Liver (tissue), 8 donors: ENCODE measurements at regions not wholly inside any gene's neighbourhood (a gene's known extent, or its start where the extent isn't known, plus 50 kb on each side); places are given as distances from the start of the nearest gene placed in this dataset.

ENCODE experiments used
- DNase-seq: peaks from one replicate; pipeline ENCODE4 v3.0.0-alpha.2; 2017; ENCODE audit warnings: low spot score
- H3K27ac ChIP-seq, 2 donors: one replicate each; pipeline ENCODE4 v1.7.0; 2013; ENCODE audit warnings: inconsistent platforms in 2 of 2, low read length in 2 of 2, control low read depth in 1 of 2, low read depth in 1 of 2, mild to moderate bottlenecking in 1 of 2
- H3K27me3 ChIP-seq, 4 donors: one replicate each; pipeline versions ENCODE4 v1.6.1 to v1.7.0; 2013; ENCODE audit warnings: low read length in 3 of 4, inconsistent platforms in 1 of 4, mild to moderate bottlenecking in 1 of 4, moderate library complexity in 1 of 4; ENCODE audit not compliant: control insufficient read depth in 4 of 4, insufficient read depth in 4 of 4
- H3K36me3 ChIP-seq, 4 donors: one replicate each; pipeline versions ENCODE4 v1.6.1 to v1.7.0; 2013; ENCODE audit warnings: low read length in 3 of 4, mild to moderate bottlenecking in 3 of 4, low read depth in 1 of 4, moderate library complexity in 1 of 4; ENCODE audit not compliant: control insufficient read depth in 4 of 4, insufficient read depth in 3 of 4
- H3K4me1 ChIP-seq, 4 donors: one replicate each; pipeline versions ENCODE4 v1.6.1 to v1.7.0; 2013; ENCODE audit warnings: low read length in 3 of 4, mild to moderate bottlenecking in 3 of 4, moderate library complexity in 1 of 4; ENCODE audit not compliant: control insufficient read depth in 4 of 4, insufficient read depth in 4 of 4
- H3K4me3 ChIP-seq, 3 donors: one replicate each; pipeline versions ENCODE4 v1.6.1 to v1.7.0; 2013; ENCODE audit warnings: low read length in 3 of 3, control low read depth in 1 of 3, low read depth in 1 of 3, mild to moderate bottlenecking in 1 of 3
- H3K9ac ChIP-seq, 2 donors: one replicate each; pipeline ENCODE4 v1.7.0; 2013; ENCODE audit warnings: low read length in 2 of 2, mild to moderate bottlenecking in 2 of 2, moderate library complexity in 2 of 2, control low read depth in 1 of 2, low read depth in 1 of 2
- H3K9me3 ChIP-seq, 4 donors: one replicate each; pipeline versions ENCODE4 v1.6.1 to v1.7.0; 2013; ENCODE audit warnings: low read length in 3 of 4; ENCODE audit not compliant: control insufficient read depth in 4 of 4
- EGR1 ChIP-seq, 2 donors: IDR thresholded peaks; 2 replicates each; pipeline ENCODE4 v1.6.1; 2016 to 2018; ENCODE audit warnings: antibody characterized with exemption in 2 of 2, low read depth in 2 of 2
- FOXA1 ChIP-seq: IDR thresholded peaks from 2 replicates; pipeline ENCODE4 v1.6.1; 2016; ENCODE audit warnings: antibody characterized with exemption
- FOXA2 ChIP-seq: IDR thresholded peaks from 2 replicates; pipeline ENCODE4 v1.6.1; 2016; ENCODE audit warnings: antibody characterized with exemption
- GABPA ChIP-seq, 2 donors: IDR thresholded peaks in 1 of 2; conservative IDR thresholded peaks in 1 of 2; 2 replicates each; pipeline ENCODE4 v1.6.1; 2016; ENCODE audit warnings: antibody characterized with exemption in 2 of 2, mild to moderate bottlenecking in 1 of 2, moderate library complexity in 1 of 2
- HNF4A ChIP-seq, 2 donors: conservative IDR thresholded peaks; 2 replicates each; pipeline ENCODE4 v1.6.1; 2016; ENCODE audit warnings: antibody characterized with exemption in 2 of 2, mild to moderate bottlenecking in 2 of 2
- HNF4G ChIP-seq: IDR thresholded peaks from 2 replicates; pipeline ENCODE4 v1.6.1; 2016; ENCODE audit warnings: antibody characterized with exemption
- JUND ChIP-seq, 2 donors: IDR thresholded peaks; 2 replicates each; pipeline ENCODE4 v1.6.1; 2016; ENCODE audit warnings: antibody characterized with exemption in 2 of 2
- NR2F2 ChIP-seq: IDR thresholded peaks from 2 replicates; pipeline ENCODE4 v1.6.1; 2016; ENCODE audit warnings: antibody characterized with exemption
- RXRA ChIP-seq, 2 donors: IDR thresholded peaks; 2 replicates each; pipeline ENCODE4 v1.6.1; 2017 to 2018; ENCODE audit warnings: antibody characterized with exemption in 2 of 2, mild to moderate bottlenecking in 1 of 2
- SP1 ChIP-seq: IDR thresholded peaks from 2 replicates; pipeline ENCODE4 v1.6.1; 2018; ENCODE audit warnings: antibody characterized with exemption, mild to moderate bottlenecking
- TAF1 ChIP-seq: conservative IDR thresholded peaks from 2 replicates; pipeline ENCODE4 v1.6.1; 2016; ENCODE audit warnings: antibody characterized with exemption, mild to moderate bottlenecking
- YY1 ChIP-seq: IDR thresholded peaks from 2 replicates; pipeline ENCODE4 v1.6.1; 2016; ENCODE audit warnings: antibody characterized with exemption, mild to moderate bottlenecking
- WGBS: extraction: QIAGEN DNeasy Blood & Tissue Kit; methylation state at CpG from one replicate; pipeline ENCODE4 v1.1.7; 2013; 5-methylcytosine and 5-hydroxymethylcytosine counted together
- TF ChIP-seq, protein P1 (sequence below): IDR thresholded peaks from 2 replicates; pipeline ENCODE4 v1.6.1; 2016; ENCODE audit warnings: antibody characterized with exemption
- TF ChIP-seq, protein P2 (sequence below): fragments of 150-350 bp; IDR thresholded peaks from 2 replicates; pipeline ENCODE4 v1.5.1; 2017; ENCODE audit warnings: improper control_type of control experiment, low read depth, low read length; ENCODE audit not compliant: missing input control
- TF ChIP-seq, protein P3 (sequence below): IDR thresholded peaks from 2 replicates; pipeline ENCODE4 v1.6.1; 2016; ENCODE audit warnings: antibody characterized with exemption, mild to moderate bottlenecking
- TF ChIP-seq, protein P4 (sequence below): IDR thresholded peaks from 2 replicates; pipeline ENCODE4 v1.6.1; 2016; ENCODE audit warnings: antibody characterized with exemption
- TF ChIP-seq, protein P5 (sequence below): IDR thresholded peaks from 2 replicates; pipeline ENCODE4 v1.6.1; 2016; ENCODE audit warnings: antibody characterized with exemption
- donor health status: healthy.
- donor health status: healthy.
- donor health status: healthy.
- donor health status: healthy.
- donor health status: healthy.

DNA sequence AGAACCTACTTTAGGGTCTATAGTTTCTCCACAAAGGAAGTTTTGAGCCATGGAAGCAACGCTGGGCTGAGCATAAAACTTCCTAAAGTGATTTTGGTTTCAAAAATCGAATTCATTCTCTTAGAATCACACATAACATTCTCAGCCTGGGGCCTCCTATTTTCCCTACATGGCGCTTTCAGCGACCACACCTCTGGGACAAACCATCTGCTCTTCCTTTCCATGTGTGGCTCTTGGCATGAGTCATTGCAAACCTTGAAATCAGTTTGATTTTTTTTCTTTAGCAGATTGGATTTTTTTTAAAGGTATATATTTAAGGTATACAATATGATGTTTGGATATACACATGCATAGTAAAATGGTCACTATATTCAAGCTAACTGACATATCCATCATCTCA is 72.5 kb upstream of the APCDD1 start:
- WGBS: 44% methylated on average over 4 of the region's 4 CpGs
- no peaks in the 10 kb centered on the region for H3K36me3 ChIP-seq
- TF ChIP-seq FOXA1 (no peak), SP1 (no peak), RXRA (IDR thresholded peaks at IDR 0.05) (no peak), NR2F2 (no peak), FOXA2 (no peak), TAF1 (no peak), HNF4G (no peak), JUND (IDR thresholded peaks at IDR 0.05) (no peak), HNF4A (conservative IDR thresholded peaks at IDR 0.05) (no peak), YY1 (no peak), GABPA (IDR thresholded peaks at IDR 0.05 in 1 of 2, conservative IDR thresholded peaks at IDR 0.05 in 1 of 2) (no peak), EGR1 (IDR thresholded peaks at IDR 0.05; ENCODE audit: low read depth in 2 of 2) (no peak)
- TF ChIP-seq, protein P1, sequence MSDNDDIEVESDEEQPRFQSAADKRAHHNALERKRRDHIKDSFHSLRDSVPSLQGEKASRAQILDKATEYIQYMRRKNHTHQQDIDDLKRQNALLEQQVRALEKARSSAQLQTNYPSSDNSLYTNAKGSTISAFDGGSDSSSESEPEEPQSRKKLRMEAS: no peak
- TF ChIP-seq, protein P2, sequence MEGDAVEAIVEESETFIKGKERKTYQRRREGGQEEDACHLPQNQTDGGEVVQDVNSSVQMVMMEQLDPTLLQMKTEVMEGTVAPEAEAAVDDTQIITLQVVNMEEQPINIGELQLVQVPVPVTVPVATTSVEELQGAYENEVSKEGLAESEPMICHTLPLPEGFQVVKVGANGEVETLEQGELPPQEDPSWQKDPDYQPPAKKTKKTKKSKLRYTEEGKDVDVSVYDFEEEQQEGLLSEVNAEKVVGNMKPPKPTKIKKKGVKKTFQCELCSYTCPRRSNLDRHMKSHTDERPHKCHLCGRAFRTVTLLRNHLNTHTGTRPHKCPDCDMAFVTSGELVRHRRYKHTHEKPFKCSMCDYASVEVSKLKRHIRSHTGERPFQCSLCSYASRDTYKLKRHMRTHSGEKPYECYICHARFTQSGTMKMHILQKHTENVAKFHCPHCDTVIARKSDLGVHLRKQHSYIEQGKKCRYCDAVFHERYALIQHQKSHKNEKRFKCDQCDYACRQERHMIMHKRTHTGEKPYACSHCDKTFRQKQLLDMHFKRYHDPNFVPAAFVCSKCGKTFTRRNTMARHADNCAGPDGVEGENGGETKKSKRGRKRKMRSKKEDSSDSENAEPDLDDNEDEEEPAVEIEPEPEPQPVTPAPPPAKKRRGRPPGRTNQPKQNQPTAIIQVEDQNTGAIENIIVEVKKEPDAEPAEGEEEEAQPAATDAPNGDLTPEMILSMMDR: no peak
- TF ChIP-seq, protein P3, sequence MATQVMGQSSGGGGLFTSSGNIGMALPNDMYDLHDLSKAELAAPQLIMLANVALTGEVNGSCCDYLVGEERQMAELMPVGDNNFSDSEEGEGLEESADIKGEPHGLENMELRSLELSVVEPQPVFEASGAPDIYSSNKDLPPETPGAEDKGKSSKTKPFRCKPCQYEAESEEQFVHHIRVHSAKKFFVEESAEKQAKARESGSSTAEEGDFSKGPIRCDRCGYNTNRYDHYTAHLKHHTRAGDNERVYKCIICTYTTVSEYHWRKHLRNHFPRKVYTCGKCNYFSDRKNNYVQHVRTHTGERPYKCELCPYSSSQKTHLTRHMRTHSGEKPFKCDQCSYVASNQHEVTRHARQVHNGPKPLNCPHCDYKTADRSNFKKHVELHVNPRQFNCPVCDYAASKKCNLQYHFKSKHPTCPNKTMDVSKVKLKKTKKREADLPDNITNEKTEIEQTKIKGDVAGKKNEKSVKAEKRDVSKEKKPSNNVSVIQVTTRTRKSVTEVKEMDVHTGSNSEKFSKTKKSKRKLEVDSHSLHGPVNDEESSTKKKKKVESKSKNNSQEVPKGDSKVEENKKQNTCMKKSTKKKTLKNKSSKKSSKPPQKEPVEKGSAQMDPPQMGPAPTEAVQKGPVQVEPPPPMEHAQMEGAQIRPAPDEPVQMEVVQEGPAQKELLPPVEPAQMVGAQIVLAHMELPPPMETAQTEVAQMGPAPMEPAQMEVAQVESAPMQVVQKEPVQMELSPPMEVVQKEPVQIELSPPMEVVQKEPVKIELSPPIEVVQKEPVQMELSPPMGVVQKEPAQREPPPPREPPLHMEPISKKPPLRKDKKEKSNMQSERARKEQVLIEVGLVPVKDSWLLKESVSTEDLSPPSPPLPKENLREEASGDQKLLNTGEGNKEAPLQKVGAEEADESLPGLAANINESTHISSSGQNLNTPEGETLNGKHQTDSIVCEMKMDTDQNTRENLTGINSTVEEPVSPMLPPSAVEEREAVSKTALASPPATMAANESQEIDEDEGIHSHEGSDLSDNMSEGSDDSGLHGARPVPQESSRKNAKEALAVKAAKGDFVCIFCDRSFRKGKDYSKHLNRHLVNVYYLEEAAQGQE: no peak
- TF ChIP-seq, protein P4, sequence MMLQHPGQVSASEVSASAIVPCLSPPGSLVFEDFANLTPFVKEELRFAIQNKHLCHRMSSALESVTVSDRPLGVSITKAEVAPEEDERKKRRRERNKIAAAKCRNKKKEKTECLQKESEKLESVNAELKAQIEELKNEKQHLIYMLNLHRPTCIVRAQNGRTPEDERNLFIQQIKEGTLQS: no peak
- TF ChIP-seq, protein P5, sequence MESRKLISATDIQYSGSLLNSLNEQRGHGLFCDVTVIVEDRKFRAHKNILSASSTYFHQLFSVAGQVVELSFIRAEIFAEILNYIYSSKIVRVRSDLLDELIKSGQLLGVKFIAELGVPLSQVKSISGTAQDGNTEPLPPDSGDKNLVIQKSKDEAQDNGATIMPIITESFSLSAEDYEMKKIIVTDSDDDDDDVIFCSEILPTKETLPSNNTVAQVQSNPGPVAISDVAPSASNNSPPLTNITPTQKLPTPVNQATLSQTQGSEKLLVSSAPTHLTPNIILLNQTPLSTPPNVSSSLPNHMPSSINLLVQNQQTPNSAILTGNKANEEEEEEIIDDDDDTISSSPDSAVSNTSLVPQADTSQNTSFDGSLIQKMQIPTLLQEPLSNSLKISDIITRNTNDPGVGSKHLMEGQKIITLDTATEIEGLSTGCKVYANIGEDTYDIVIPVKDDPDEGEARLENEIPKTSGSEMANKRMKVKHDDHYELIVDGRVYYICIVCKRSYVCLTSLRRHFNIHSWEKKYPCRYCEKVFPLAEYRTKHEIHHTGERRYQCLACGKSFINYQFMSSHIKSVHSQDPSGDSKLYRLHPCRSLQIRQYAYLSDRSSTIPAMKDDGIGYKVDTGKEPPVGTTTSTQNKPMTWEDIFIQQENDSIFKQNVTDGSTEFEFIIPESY: no peak

DNA sequence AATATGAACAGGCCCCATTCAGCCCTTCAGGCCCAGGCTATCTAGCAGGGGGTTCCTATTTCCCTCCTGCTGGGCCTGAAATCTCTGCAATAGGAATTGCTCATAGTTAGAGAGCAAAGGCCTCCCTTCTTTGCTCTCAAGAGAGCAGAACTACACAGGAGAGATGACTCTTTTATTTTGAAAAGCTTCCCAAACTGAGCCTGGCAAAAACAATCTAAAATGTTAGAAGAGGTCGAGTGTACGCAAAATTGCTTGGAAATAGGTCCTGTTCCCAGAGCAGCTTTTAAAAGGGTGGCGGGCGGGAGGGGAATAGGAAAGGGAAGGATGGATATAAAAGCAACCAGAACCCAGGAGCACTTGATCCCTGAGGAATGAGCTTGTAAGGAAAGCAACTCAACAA is 68.4 kb upstream of the APCDD1 start:
- peaks cover 0 to 3% (median 0%) of the 10 kb centered on the region in 4 donors for H3K27me3 ChIP-seq
- no peaks in the 10 kb centered on the region for H3K36me3 ChIP-seq
- no peak overlapping the region for H3K9ac ChIP-seq
- no peaks in the 10 kb centered on the region for H3K4me1 ChIP-seq
- DNase-seq: no peak
- TF ChIP-seq, protein P4: no peak
- TF ChIP-seq YY1: no peak
- no peak overlapping the region for H3K4me3 ChIP-seq
- no peaks in the 10 kb centered on the region for H3K9me3 ChIP-seq
- WGBS: 88% methylated on average over 4 of the region's 4 CpGs
- H3K27ac ChIP-seq: no peak overlapping the region

More for the DNA sequence above, 72.5 kb upstream of the APCDD1 start:
- Histone ChIP-seq H3K4me1 (no peaks in the 10 kb centered on the region), H3K27me3 (peaks cover 0 to 2% (median under 1%) of the 10 kb centered on the region in 4 donors), H3K27ac (no peak overlapping the region), H3K4me3 (no peak overlapping the region), H3K9ac (no peak overlapping the region), H3K9me3 (no peaks in the 10 kb centered on the region)
- no peak for DNase-seq
